RWPE2 (cell line): ENCODE measurements at regions not wholly inside any gene's neighbourhood (a gene's known extent, or its start where the extent isn't known, plus 50 kb on each side); places are given as distances from the start of the nearest gene placed in this dataset.

ENCODE experiments used
- ATAC-seq: fragments of 200-7000 bp; cut with Tn5 transposase; 3 replicates; pipeline ENCODE4 v1.9.1; 2021; ENCODE audit warnings: low read depth
- DNase-seq: peaks from one replicate; pipeline ENCODE4 v3.0.0-alpha.2; 2020; ENCODE audit warnings: low spot score
- H3K27ac ChIP-seq: fragments of 450-650 bp; 2 replicates; pipeline ENCODE4 v1.5.1; 2017; ENCODE audit warnings: mild to moderate bottlenecking; ENCODE audit not compliant: poor library complexity, severe bottlenecking
- H3K27me3 ChIP-seq: fragments of 250-450 bp; sonication (Bioruptor Pico); 2 replicates; pipeline ENCODE4 v1.5.1; 2021; ENCODE audit warnings: mild to moderate bottlenecking, moderate library complexity; ENCODE audit not compliant: insufficient read depth, poor library complexity, severe bottlenecking
- H3K36me3 ChIP-seq: fragments of 250-450 bp; sonication (Bioruptor Pico); 2 replicates; pipeline ENCODE4 v1.5.1; 2020; ENCODE audit warnings: low read depth, mild to moderate bottlenecking, moderate library complexity
- H3K4me1 ChIP-seq: fragments of 250-450 bp; sonication (Bioruptor Pico); 2 replicates; pipeline ENCODE4 v1.5.1; 2021; ENCODE audit warnings: mild to moderate bottlenecking, moderate library complexity; ENCODE audit not compliant: insufficient read depth, poor library complexity, severe bottlenecking
- H3K4me3 ChIP-seq: fragments of 250-450 bp; sonication (Bioruptor Pico); 2 replicates; pipeline ENCODE4 v1.5.1; 2021; ENCODE audit warnings: mild to moderate bottlenecking, moderate library complexity; ENCODE audit not compliant: severe bottlenecking
- H3K9me3 ChIP-seq: fragments of 250-450 bp; sonication (Bioruptor Pico); 2 replicates; pipeline ENCODE4 v1.5.1; 2021; ENCODE audit warnings: mild to moderate bottlenecking, moderate library complexity; ENCODE audit not compliant: severe bottlenecking
- CTCF ChIP-seq: fragments of 450-650 bp; IDR thresholded peaks from one replicate; pipeline ENCODE4 v1.5.1; 2017; ENCODE audit warnings: mild to moderate bottlenecking, moderate library complexity; ENCODE audit not compliant: poor library complexity, severe bottlenecking

- no peak for TF ChIP-seq CTCF
- H3K36me3 ChIP-seq: no peaks in the 10 kb centered on the region
- no peaks in the 10 kb centered on the region for H3K9me3 ChIP-seq
- H3K27me3 ChIP-seq: no peaks in the 10 kb centered on the region
- H3K4me1 ChIP-seq: no peaks in the 10 kb centered on the region
- ATAC-seq (no peak), DNase-seq (no peak)
- no peak overlapping the region for H3K27ac ChIP-seq
- H3K4me3 ChIP-seq: no peak overlapping the region
Observed at GRCh38 chr6:145034664-145035063, 700.7 kb downstream of the EPM2A start.

- ATAC-seq: no peak
Observed at GRCh38 chr6:145036236-145036635, 699.1 kb downstream of the EPM2A start.

GRCh38 chr6:145036848-145037567 is 698.3 kb downstream of the EPM2A start:
- Histone ChIP-seq H3K9me3 (no peaks in the 10 kb centered on the region), H3K27ac (no peak overlapping the region), H3K4me3 (no peak overlapping the region), H3K4me1 (no peaks in the 10 kb centered on the region), H3K27me3 (no peaks in the 10 kb centered on the region), H3K36me3 (no peaks in the 10 kb centered on the region)
- no peak for ATAC-seq
- no peak for TF ChIP-seq CTCF
- DNase-seq: no peak

More at GRCh38 chr6:145036236-145036635, 699.1 kb downstream of the EPM2A start:
- H3K27me3 ChIP-seq: no peaks in the 10 kb centered on the region
- no peaks in the 10 kb centered on the region for H3K4me1 ChIP-seq
- H3K4me3 ChIP-seq: no peak overlapping the region
- no peak for TF ChIP-seq CTCF
- DNase-seq: no peak
- H3K9me3 ChIP-seq: no peaks in the 10 kb centered on the region
- H3K36me3 ChIP-seq: no peaks in the 10 kb centered on the region
- H3K27ac ChIP-seq: no peak overlapping the region

GRCh38 chr6:145042559-145042958 is 692.8 kb downstream of the EPM2A start:
- Histone ChIP-seq H3K27me3 (no peaks in the 10 kb centered on the region), H3K9me3 (no peaks in the 10 kb centered on the region), H3K4me1 (peaks cover 4% of the 10 kb centered on the region), H3K4me3 (no peak overlapping the region), H3K27ac (no peak overlapping the region), H3K36me3 (no peaks in the 10 kb centered on the region)
- no peak for DNase-seq
- TF ChIP-seq CTCF: no peak
- ATAC-seq: no peak

GRCh38 chr6:145043926-145044500 is 691.3 kb downstream of the EPM2A start:
- DNase-seq (no peak), ATAC-seq (no peak)
- Histone ChIP-seq H3K4me1 (peaks cover 4% of the 10 kb centered on the region), H3K27me3 (no peaks in the 10 kb centered on the region), H3K36me3 (no peaks in the 10 kb centered on the region), H3K27ac (no peak overlapping the region), H3K4me3 (no peak overlapping the region), H3K9me3 (no peaks in the 10 kb centered on the region)
- no peak for TF ChIP-seq CTCF
